ENCODE measurements at regions not wholly inside any gene's neighbourhood (a gene's known extent, or its start where the extent isn't known, plus 50 kb on each side); places are given as distances from the start of the nearest gene placed in this dataset.

DNA sequence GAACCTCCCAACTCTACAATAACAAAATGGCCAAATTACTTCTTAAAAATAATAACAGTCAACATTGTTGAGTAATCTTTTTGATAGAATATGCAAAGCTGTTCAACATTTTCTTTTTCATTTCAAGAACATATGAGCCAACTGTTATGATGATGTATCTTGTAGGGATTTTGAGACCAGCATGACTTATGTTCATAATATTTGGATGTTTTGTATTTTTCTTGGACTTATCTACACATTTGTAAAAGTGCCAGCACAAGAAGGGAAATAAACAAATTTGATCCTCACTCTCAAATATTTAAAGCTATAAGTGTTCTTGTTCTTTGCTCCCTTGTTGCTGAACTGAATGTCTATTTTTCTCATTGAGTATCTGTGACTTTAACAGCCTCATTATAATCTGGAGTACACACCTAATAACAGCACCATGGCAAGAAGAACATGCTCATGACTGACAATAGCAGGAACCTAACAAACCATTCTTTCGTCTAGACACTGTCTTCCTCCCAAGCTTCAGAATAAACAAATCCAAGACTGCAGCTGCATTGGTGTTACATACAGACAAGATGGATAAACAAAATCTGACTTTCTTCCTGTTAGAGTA lies 1049.7 kb downstream of the FAT4 start:
- no peak for TF ChIP-seq ZNF274 (IDR thresholded peaks at IDR 0.05; ENCODE audit: low read depth, low read length)
- no peak for TF ChIP-seq YY1 (IDR thresholded peaks at IDR 0.05; ENCODE audit: insufficient read depth, insufficient read length)
- TF ChIP-seq SUZ12 (IDR thresholded peaks at IDR 0.05; ENCODE audit: extremely low read depth, insufficient read depth, insufficient read length): no peak
